ENCODE measurements at regions not wholly inside any gene's neighbourhood (a gene's known extent, or its start where the extent isn't known, plus 50 kb on each side); places are given as distances from the start of the nearest gene placed in this dataset.

DNA sequence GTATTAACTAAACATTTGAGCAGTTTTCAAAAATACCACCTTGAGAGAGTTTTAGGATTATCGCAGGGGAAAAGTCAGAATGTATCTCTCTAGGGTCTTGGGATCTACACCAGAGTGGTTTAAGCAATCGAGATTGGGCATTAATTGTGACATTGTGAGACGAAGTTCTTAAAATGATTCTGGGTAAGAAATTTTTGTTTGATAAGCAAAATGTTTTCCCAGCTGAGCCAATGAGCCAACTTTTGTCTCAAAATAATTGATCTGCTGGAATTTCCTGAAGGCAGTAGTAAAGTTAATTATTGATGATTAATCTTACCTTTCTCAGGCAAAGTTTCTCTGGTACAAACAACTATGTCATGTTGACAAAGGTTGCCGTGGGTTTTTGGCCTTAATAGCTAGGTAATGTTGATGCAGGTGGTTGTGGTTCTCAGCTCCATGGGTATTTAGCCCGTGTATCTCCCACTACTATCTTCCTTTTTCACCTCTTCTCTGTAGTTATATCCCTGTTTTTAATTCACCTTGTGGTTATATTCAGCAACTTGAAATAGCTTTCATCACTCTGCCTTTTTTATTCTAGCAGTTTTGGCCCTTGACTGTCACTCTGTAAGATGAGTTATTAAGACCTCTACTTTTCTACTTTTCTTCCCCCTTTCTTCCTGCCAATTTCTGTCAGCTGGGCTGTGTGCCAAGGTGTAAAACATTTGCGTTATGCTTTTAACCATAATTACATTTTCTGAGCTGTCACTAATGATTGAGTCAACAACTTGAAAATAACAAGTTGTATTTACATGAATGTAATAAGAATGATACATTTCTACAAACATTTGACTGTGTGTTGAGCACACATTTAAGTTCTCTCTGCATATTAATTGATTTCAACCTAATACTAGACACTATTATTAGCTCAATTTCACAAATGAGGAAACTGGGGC, 368.3 kb upstream of the BTBD3 start (continued):
- TF ChIP-seq, protein P1, sequence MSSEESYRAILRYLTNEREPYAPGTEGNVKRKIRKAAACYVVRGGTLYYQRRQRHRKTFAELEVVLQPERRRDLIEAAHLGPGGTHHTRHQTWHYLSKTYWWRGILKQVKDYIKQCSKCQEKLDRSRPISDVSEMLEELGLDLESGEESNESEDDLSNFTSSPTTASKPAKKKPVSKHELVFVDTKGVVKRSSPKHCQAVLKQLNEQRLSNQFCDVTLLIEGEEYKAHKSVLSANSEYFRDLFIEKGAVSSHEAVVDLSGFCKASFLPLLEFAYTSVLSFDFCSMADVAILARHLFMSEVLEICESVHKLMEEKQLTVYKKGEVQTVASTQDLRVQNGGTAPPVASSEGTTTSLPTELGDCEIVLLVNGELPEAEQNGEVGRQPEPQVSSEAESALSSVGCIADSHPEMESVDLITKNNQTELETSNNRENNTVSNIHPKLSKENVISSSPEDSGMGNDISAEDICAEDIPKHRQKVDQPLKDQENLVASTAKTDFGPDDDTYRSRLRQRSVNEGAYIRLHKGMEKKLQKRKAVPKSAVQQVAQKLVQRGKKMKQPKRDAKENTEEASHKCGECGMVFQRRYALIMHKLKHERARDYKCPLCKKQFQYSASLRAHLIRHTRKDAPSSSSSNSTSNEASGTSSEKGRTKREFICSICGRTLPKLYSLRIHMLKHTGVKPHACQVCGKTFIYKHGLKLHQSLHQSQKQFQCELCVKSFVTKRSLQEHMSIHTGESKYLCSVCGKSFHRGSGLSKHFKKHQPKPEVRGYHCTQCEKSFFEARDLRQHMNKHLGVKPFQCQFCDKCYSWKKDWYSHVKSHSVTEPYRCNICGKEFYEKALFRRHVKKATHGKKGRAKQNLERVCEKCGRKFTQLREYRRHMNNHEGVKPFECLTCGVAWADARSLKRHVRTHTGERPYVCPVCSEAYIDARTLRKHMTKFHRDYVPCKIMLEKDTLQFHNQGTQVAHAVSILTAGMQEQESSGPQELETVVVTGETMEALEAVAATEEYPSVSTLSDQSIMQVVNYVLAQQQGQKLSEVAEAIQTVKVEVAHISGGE (CRISPR knock-in tag; IDR thresholded peaks at IDR 0.05): no peak
- TF ChIP-seq, protein P2, sequence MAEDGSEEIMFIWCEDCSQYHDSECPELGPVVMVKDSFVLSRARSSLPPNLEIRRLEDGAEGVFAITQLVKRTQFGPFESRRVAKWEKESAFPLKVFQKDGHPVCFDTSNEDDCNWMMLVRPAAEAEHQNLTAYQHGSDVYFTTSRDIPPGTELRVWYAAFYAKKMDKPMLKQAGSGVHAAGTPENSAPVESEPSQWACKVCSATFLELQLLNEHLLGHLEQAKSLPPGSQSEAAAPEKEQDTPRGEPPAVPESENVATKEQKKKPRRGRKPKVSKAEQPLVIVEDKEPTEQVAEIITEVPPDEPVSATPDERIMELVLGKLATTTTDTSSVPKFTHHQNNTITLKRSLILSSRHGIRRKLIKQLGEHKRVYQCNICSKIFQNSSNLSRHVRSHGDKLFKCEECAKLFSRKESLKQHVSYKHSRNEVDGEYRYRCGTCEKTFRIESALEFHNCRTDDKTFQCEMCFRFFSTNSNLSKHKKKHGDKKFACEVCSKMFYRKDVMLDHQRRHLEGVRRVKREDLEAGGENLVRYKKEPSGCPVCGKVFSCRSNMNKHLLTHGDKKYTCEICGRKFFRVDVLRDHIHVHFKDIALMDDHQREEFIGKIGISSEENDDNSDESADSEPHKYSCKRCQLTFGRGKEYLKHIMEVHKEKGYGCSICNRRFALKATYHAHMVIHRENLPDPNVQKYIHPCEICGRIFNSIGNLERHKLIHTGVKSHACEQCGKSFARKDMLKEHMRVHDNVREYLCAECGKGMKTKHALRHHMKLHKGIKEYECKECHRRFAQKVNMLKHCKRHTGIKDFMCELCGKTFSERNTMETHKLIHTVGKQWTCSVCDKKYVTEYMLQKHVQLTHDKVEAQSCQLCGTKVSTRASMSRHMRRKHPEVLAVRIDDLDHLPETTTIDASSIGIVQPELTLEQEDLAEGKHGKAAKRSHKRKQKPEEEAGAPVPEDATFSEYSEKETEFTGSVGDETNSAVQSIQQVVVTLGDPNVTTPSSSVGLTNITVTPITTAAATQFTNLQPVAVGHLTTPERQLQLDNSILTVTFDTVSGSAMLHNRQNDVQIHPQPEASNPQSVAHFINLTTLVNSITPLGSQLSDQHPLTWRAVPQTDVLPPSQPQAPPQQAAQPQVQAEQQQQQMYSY (CRISPR knock-in tag; IDR thresholded peaks at IDR 0.05): no peak
- TF ChIP-seq, protein P3, sequence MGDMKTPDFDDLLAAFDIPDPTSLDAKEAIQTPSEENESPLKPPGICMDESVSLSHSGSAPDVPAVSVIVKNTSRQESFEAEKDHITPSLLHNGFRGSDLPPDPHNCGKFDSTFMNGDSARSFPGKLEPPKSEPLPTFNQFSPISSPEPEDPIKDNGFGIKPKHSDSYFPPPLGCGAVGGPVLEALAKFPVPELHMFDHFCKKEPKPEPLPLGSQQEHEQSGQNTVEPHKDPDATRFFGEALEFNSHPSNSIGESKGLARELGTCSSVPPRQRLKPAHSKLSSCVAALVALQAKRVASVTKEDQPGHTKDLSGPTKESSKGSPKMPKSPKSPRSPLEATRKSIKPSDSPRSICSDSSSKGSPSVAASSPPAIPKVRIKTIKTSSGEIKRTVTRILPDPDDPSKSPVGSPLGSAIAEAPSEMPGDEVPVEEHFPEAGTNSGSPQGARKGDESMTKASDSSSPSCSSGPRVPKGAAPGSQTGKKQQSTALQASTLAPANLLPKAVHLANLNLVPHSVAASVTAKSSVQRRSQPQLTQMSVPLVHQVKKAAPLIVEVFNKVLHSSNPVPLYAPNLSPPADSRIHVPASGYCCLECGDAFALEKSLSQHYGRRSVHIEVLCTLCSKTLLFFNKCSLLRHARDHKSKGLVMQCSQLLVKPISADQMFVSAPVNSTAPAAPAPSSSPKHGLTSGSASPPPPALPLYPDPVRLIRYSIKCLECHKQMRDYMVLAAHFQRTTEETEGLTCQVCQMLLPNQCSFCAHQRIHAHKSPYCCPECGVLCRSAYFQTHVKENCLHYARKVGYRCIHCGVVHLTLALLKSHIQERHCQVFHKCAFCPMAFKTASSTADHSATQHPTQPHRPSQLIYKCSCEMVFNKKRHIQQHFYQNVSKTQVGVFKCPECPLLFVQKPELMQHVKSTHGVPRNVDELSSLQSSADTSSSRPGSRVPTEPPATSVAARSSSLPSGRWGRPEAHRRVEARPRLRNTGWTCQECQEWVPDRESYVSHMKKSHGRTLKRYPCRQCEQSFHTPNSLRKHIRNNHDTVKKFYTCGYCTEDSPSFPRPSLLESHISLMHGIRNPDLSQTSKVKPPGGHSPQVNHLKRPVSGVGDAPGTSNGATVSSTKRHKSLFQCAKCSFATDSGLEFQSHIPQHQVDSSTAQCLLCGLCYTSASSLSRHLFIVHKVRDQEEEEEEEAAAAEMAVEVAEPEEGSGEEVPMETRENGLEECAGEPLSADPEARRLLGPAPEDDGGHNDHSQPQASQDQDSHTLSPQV (IDR thresholded peaks at IDR 0.05): no peak

All from GM12878 (cell line).